Hepatocyte (in vitro differentiated cells): ENCODE measurements at regions not wholly inside any gene's neighbourhood (a gene's known extent, or its start where the extent isn't known, plus 50 kb on each side); places are given as distances from the start of the nearest gene placed in this dataset.

Experiments used
- EZH2phosphoT487 ChIP-seq: fragments of 200-600 bp; sonication (generic); IDR thresholded peaks from one replicate; pipeline ENCODE4 v1.6.1; 2018; ENCODE audit warnings: antibody characterized with exemption, mild to moderate bottlenecking, low read depth, moderate library complexity; ENCODE audit not compliant: unreplicated experiment, severe bottlenecking
- TF ChIP-seq, protein P1 (sequence below): fragments of 200-600 bp; sonication (generic); IDR thresholded peaks from 2 replicates; pipeline ENCODE4 v1.5.1; 2016; ENCODE audit warnings: antibody characterized with exemption, mild to moderate bottlenecking; ENCODE audit not compliant: poor library complexity

DNA sequence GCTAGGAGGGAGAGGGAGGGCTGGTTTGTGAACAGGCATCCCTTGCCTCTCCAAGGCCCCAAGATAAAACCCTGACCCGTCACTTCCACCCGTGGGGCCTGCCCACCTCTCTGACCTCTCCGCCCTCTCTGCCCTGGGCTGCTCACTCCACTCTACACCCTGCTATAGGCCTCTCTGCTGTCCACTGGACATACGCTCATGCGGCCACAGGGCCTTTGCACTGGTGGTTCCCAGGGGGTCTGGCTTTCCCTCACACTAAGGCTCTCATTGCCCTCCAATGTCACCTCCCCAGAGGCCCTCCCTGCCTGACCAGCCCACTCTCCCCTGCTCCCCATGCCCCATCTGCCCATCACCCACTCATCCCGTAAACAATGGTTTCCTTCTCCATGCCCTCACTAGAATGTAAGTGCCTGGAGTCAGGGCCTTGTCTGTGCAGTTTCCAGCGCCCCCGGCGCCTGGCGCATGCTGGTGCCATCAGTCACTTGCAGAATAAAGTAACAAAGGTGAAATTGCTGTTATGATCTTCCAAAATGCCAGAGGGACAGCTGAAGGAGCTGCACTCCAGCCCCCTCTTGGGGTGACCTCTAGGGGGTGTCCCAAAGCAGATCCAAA, 73.6 kb downstream of the RFLNA start:
- TF ChIP-seq, protein P1, sequence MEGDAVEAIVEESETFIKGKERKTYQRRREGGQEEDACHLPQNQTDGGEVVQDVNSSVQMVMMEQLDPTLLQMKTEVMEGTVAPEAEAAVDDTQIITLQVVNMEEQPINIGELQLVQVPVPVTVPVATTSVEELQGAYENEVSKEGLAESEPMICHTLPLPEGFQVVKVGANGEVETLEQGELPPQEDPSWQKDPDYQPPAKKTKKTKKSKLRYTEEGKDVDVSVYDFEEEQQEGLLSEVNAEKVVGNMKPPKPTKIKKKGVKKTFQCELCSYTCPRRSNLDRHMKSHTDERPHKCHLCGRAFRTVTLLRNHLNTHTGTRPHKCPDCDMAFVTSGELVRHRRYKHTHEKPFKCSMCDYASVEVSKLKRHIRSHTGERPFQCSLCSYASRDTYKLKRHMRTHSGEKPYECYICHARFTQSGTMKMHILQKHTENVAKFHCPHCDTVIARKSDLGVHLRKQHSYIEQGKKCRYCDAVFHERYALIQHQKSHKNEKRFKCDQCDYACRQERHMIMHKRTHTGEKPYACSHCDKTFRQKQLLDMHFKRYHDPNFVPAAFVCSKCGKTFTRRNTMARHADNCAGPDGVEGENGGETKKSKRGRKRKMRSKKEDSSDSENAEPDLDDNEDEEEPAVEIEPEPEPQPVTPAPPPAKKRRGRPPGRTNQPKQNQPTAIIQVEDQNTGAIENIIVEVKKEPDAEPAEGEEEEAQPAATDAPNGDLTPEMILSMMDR: no peak
- TF ChIP-seq EZH2phosphoT487: no peak
